ENCODE measurements at regions not wholly inside any gene's neighbourhood (a gene's known extent, or its start where the extent isn't known, plus 50 kb on each side); places are given as distances from the start of the nearest gene placed in this dataset.

DNA sequence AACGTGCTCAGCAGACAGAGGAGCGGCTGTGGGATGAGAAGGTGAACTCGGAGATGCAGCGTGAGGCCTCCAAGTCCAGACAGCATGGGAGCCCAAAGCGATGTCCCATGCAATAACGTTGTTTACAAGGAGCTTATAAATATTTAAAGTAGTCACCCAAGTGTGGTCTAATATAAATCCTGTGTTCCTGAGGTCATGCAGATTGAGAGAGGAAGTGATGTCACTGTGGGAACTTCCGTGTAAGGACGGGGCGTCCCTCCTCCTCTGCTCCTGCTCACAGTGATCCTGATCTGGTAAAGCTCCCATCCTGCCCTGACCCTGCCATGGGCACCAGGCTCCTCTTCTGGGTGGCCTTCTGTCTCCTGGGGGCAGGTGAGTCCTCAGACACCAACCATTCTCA is 94.7 kb upstream of the PRSS58 start:
- BruUV-seq (replicated peaks): no TSS peak
- in situ Hi-C loops (cut with MboI; ENCODE audit: low sequenced_read_pairs) (no loop called here), intact Hi-C loops (cut with micrococcal nuclease) (no loop called here), dilution Hi-C loops (cut with HindIII; ENCODE audit: low sequenced_read_pairs, unreplicated experiment) (no loop called here)
- H3K4me1 ChIP-seq (ENCODE audit: control insufficient read depth, insufficient read depth, low read length): no peaks in the 10 kb centered on the region
- H3K36me3 ChIP-seq (ENCODE audit: control insufficient read depth, insufficient read depth, low read length): no peaks in the 10 kb centered on the region
- H2AK5ac ChIP-seq (ENCODE audit: low read depth, low read length): no peak overlapping the region
- H4K8ac ChIP-seq (ENCODE audit: low read depth in 2 of 2, low read length in 2 of 2): no peak overlapping the region
- H3K4me2 ChIP-seq (ENCODE audit: low read depth, low read length): no peak overlapping the region
- DNase-seq (peak; percentile 22), ATAC-seq (ENCODE audit: low read depth) (no peak)
- H3K4ac ChIP-seq (ENCODE audit: low read depth, low read length): no peak overlapping the region
- H2AFZ ChIP-seq (replicated peaks; ENCODE audit: low read length, poor library complexity): peak overlapping the region; percentile 24
- no peak overlapping the region for H3K27ac ChIP-seq (ENCODE audit: insufficient read depth, low read length)
- no peak overlapping the region for H2AK9ac ChIP-seq (replicated peaks; ENCODE audit: low read depth, low read length, poor library complexity)
- H3K79me1 ChIP-seq (ENCODE audit: low read depth in 1 of 2, low read length in 2 of 2): no peaks in the 10 kb centered on the region
- no peaks in the 10 kb centered on the region for H3K9me1 ChIP-seq (ENCODE audit: insufficient read depth, low read length)
- no peak overlapping the region for H3K9ac ChIP-seq (ENCODE audit: low read depth, low read length)
- no peak overlapping the region for H2BK20ac ChIP-seq (ENCODE audit: low read depth, low read length)
- H3K27me3 ChIP-seq (ENCODE audit: control insufficient read depth, insufficient read depth, low read length): peaks cover 6% of the 10 kb centered on the region
- ChIA-PET POLR2A (ENCODE audit: unreplicated experiment) (no interaction called here), CTCF (no interaction called here)
- H3K14ac ChIP-seq (replicated peaks; ENCODE audit: low read depth, low read length): no peak overlapping the region
- no peak overlapping the region for H2BK120ac ChIP-seq (ENCODE audit: low read depth, low read length)
- H2BK15ac ChIP-seq (ENCODE audit: low read depth, low read length): no peak overlapping the region
- H4K91ac ChIP-seq (ENCODE audit: insufficient read depth, low read depth, low read length): no peak overlapping the region
- no CpG with 5 or more reads among the region's 9 CpGs for WGBS, 2 experiments (ENCODE audit: extremely low coverage in 2 of 2, insufficient read length in 1 of 2)
- H3K18ac ChIP-seq (ENCODE audit: low read depth, low read length): no peak overlapping the region
- H3K4me3 ChIP-seq (ENCODE audit: insufficient read depth, low read depth, low read length): no peak overlapping the region
- no peak overlapping the region for H4K5ac ChIP-seq (ENCODE audit: low read depth, low read length)
- H3K23ac ChIP-seq (ENCODE audit: low read depth, low read length): no peak overlapping the region
- no peak for TF ChIP-seq RFX5 (IDR thresholded peaks at IDR 0.05; ENCODE audit: low read depth, low read length)
- H3K9me3 ChIP-seq (ENCODE audit: control insufficient read depth, insufficient read depth, low read length): no peaks in the 10 kb centered on the region
- no peak overlapping the region for H2BK5ac ChIP-seq (ENCODE audit: low read depth, low read length, poor library complexity, severe bottlenecking)
- no peak overlapping the region for H3K56ac ChIP-seq (ENCODE audit: extremely low read depth, insufficient read depth, low read length)
- H4K20me1 ChIP-seq (ENCODE audit: insufficient read depth, low read length): no peaks in the 10 kb centered on the region
